GM12878 (cell line): ENCODE measurements at regions not wholly inside any gene's neighbourhood (a gene's known extent, or its start where the extent isn't known, plus 50 kb on each side); places are given as distances from the start of the nearest gene placed in this dataset.

ENCODE experiments used
- ATAC-seq: fragments of 200-7000 bp; cut with Tn5 transposase; 3 replicates; pipeline ENCODE4 v1.9.1; 2020; ENCODE audit warnings: mild to moderate bottlenecking, moderate library complexity
- BruUV-seq: library from RNA; stranded (reverse); fragments of 400-500 nt; replicated peaks from 2 replicates; lab custom pipeline; 2021; lab: Mats Ljungman, UMichigan
- CTCF ChIA-PET: fragments of 300-600 bp; sonication (Branson Sonifier 250); formaldehyde crosslinking; extraction: SDS; loops from one replicate; lab custom pipeline; 2021; ENCODE audit warnings: inconsistent platforms; lab: Yijun Ruan, JAX
- POLR2A ChIA-PET: fragments of 350-600 bp; formaldehyde crosslinking; extraction: SDS; loops from one replicate; lab custom pipeline; 2021; ENCODE audit warnings: inconsistent platforms; lab: Charles Lee
- RAD21 ChIA-PET: fragments of 300-600 bp; sonication (Branson Sonifier 250); formaldehyde crosslinking; loops from one replicate; lab custom pipeline; 2023; ENCODE audit warnings: antibody characterized with exemption; ENCODE audit not compliant: unreplicated experiment; lab: Charles Lee
- SMC1A ChIA-PET: fragments of 300-600 bp; sonication (Branson Sonifier 250); formaldehyde crosslinking; loops from one replicate; lab custom pipeline; 2023; ENCODE audit not compliant: unreplicated experiment, uncharacterized antibody; lab: Charles Lee
- DNase-seq: peaks from one replicate; pipeline ENCODE4 v3.0.0-alpha.2; 2011; ENCODE audit warnings: low read depth, low spot score
- FAIRE-seq: peaks from 3 replicates; lab custom pipeline; 2011; peaks lifted over from hg19 to GRCh38; lab: Jason Lieb, UNC
- H2AFZ ChIP-seq: 2 replicates; pipeline ENCODE4 v1.6.0; 2011; ENCODE audit warnings: low read depth, low read length, control low read depth; ENCODE audit not compliant: control insufficient read depth
- H3K27ac ChIP-seq: 2 replicates; pipeline ENCODE4 v1.5.1; 2011; ENCODE audit warnings: control low read depth; ENCODE audit not compliant: control insufficient read depth, insufficient read depth
- H3K27me3 ChIP-seq, 2 experiments: replicated peaks in 1 of 2; 2 replicates each; pipeline versions ENCODE4 v1.6.0 to v1.6.1; 2011; ENCODE audit warnings: low read length in 1 of 2; ENCODE audit not compliant: control insufficient read depth in 2 of 2, insufficient read depth in 2 of 2
- H3K36me3 ChIP-seq, 2 experiments: 2 replicates each; pipeline ENCODE4 v1.5.1; 2011; ENCODE audit warnings: low read length in 1 of 2; ENCODE audit not compliant: control insufficient read depth in 2 of 2, insufficient read depth in 2 of 2
- H3K4me1 ChIP-seq: 2 replicates; pipeline ENCODE4 v1.6.1; 2011; ENCODE audit warnings: mild to moderate bottlenecking, low read length, moderate library complexity, mixed read lengths; ENCODE audit not compliant: control insufficient read depth, insufficient read depth
- H3K4me2 ChIP-seq: 2 replicates; pipeline ENCODE4 v1.6.0; 2011; ENCODE audit warnings: control low read depth; ENCODE audit not compliant: control insufficient read depth, insufficient read depth
- H3K4me3 ChIP-seq: fragments of 200-600 bp; sonication (generic); 2 replicates; pipeline ENCODE4 v1.5.1; 2016
- H3K79me2 ChIP-seq: 2 replicates; pipeline ENCODE4 v1.6.0; 2011; ENCODE audit warnings: low read length; ENCODE audit not compliant: control insufficient read depth, insufficient read depth
- H3K9ac ChIP-seq: 2 replicates; pipeline ENCODE4 v1.8.0; 2011; ENCODE audit warnings: low read length, control low read depth, mixed read lengths; ENCODE audit not compliant: control insufficient read depth, insufficient read depth
- H3K9me3 ChIP-seq: replicated peaks from 3 replicates; pipeline ENCODE4 v1.5.1; 2011; ENCODE audit warnings: mild to moderate bottlenecking, low read length; ENCODE audit not compliant: control insufficient read depth, insufficient read depth
- H4K20me1 ChIP-seq: 2 replicates; pipeline ENCODE4 v1.6.0; 2011; ENCODE audit not compliant: control insufficient read depth, insufficient read depth
- BCL11A ChIP-seq: IDR thresholded peaks from 2 replicates; pipeline ENCODE4 v1.6.1; 2011; ENCODE audit warnings: low read depth, low read length
- CBX5 ChIP-seq: sonication (generic); IDR thresholded peaks from 2 replicates; pipeline ENCODE4 v1.6.1; 2016; ENCODE audit warnings: low read depth, moderate library complexity, mild to moderate bottlenecking, inconsistent platforms
- ETV6 ChIP-seq, 2 experiments: fragments of 450-650 bp in 1 of 2; IDR thresholded peaks in 1 of 2; conservative IDR thresholded peaks in 1 of 2; 2 replicates each; pipeline ENCODE4 v1.6.1; 2014; ENCODE audit warnings: antibody characterized with exemption in 1 of 2, borderline replicate concordance in 1 of 2, low read depth in 1 of 2, mild to moderate bottlenecking in 1 of 2, moderate library complexity in 1 of 2
- EZH2 ChIP-seq: IDR thresholded peaks from 2 replicates; pipeline ENCODE4 v1.6.1; 2012; ENCODE audit warnings: low read depth, mild to moderate bottlenecking, control low read depth, inconsistent platforms, low read length, borderline replicate concordance; ENCODE audit not compliant: control insufficient read depth
- FOXK2 ChIP-seq: fragments of 450-650 bp; IDR thresholded peaks from 2 replicates; pipeline ENCODE4 v1.6.1; 2017; ENCODE audit warnings: mild to moderate bottlenecking, moderate library complexity
- KAT2A ChIP-seq: conservative IDR thresholded peaks from 2 replicates; pipeline ENCODE4 v1.6.1; 2011; ENCODE audit warnings: low read depth, low read length; ENCODE audit not compliant: control insufficient read depth
- PML ChIP-seq: IDR thresholded peaks from 2 replicates; pipeline ENCODE4 v1.6.1; 2012; ENCODE audit warnings: low read length, inconsistent platforms
- POLR2AphosphoS2 ChIP-seq: IDR thresholded peaks from 2 replicates; pipeline ENCODE4 v1.6.1; 2011; ENCODE audit warnings: low read depth, mild to moderate bottlenecking, low read length, improper control_type of control experiment, moderate library complexity
- RAD21 ChIP-seq: IDR thresholded peaks from 2 replicates; pipeline ENCODE4 v1.6.1; 2011; ENCODE audit warnings: mild to moderate bottlenecking, low read depth, low read length, moderate library complexity; ENCODE audit not compliant: insufficient read depth
- RFX5 ChIP-seq: IDR thresholded peaks from 2 replicates; pipeline ENCODE4 v1.6.1; 2011; ENCODE audit warnings: low read depth, low read length, improper control_type of control experiment
- SMAD1 ChIP-seq: fragments of 450-650 bp; IDR thresholded peaks from 2 replicates; pipeline ENCODE4 v1.6.1; 2018; ENCODE audit warnings: mild to moderate bottlenecking, low read depth; ENCODE audit not compliant: partially characterized antibody
- SUZ12 ChIP-seq: fragments of 200-600 bp; sonication (generic); IDR thresholded peaks from one replicate; pipeline ENCODE4 v1.6.1; 2018; ENCODE audit warnings: antibody characterized with exemption, mild to moderate bottlenecking; ENCODE audit not compliant: unreplicated experiment
- ZNF24 ChIP-seq: fragments of 450-650 bp; IDR thresholded peaks from 2 replicates; pipeline ENCODE4 v1.6.1; 2017; ENCODE audit warnings: antibody characterized with exemption, mild to moderate bottlenecking
- WGBS: methylation state at CpG from one replicate; pipeline ENCODE4 v1.1.6; 2016; ENCODE audit warnings: low lambda C conversion rate; ENCODE audit not compliant: insufficient replicate concordance, insufficient coverage; ENCODE audit errors: missing lambda C conversion rate; 5-methylcytosine and 5-hydroxymethylcytosine counted together
- in situ Hi-C: fragments of 300-500 bp; cut with MboI; formaldehyde crosslinking; loops from 9 replicates; pipeline ENCODE4 v1.14.3; 2018; ENCODE audit warnings: mixed read lengths
- intact Hi-C: fragments of 100-400 bp; cut with micrococcal nuclease; formaldehyde crosslinking; loops from one replicate; pipeline ENCODE4 v1.14.2; 2022; ENCODE audit not compliant: unreplicated experiment
- TF ChIP-seq, protein P1 (sequence below): IDR thresholded peaks from 2 replicates; pipeline ENCODE4 v1.6.1; 2012; ENCODE audit warnings: low read length, inconsistent platforms
- TF ChIP-seq, protein P2 (sequence below): fragments of 450-650 bp; IDR thresholded peaks from 2 replicates; pipeline ENCODE4 v1.6.1; 2018; ENCODE audit warnings: borderline replicate concordance, mild to moderate bottlenecking; ENCODE audit not compliant: partially characterized antibody
- TF ChIP-seq, protein P3 (sequence below): fragments of 450-650 bp; IDR thresholded peaks from 2 replicates; pipeline ENCODE4 v1.6.1; 2014; ENCODE audit warnings: mild to moderate bottlenecking
- TF ChIP-seq, protein P4 (sequence below): IDR thresholded peaks from 2 replicates; pipeline ENCODE4 v1.6.1; 2011; ENCODE audit warnings: low read depth, mild to moderate bottlenecking, low read length, moderate library complexity, borderline replicate concordance; ENCODE audit errors: extremely low read depth

DNA sequence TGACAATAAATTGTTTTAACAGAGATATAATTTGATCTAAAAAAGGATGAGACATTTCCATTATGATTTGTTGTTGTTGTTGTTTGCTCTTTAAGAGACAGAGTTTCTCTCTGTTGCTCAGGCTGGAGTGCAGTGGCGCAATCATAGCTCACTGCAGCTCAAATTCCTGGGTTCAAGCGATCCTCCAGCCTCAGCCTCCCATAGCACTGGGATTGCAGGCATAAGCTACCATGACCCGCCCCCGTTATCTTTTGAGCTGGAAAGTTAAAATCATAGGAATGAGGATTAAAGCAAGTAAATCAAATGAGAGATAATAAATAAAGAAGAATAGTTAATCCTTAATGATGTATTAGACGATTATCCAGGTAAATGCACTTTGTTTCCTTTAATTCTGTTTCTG is 224.4 kb upstream of the SMIM31 start:
- H3K9me3 ChIP-seq: no peaks in the 10 kb centered on the region
- ATAC-seq: no peak
- H3K79me2 ChIP-seq: no peaks in the 10 kb centered on the region
- 13% methylated on average over 5 of the region's 5 CpGs for WGBS
- TF ChIP-seq ETV6 (conservative IDR thresholded peaks at IDR 0.05 in 1 of 2, IDR thresholded peaks at IDR 0.05 in 1 of 2; ENCODE audit: borderline replicate concordance in 1 of 2, low read depth in 1 of 2) (no peak), ZNF24 (no peak), RFX5 (no peak), RAD21 (no peak), EZH2 (no peak), KAT2A (no peak), SMAD1 (no peak), BCL11A (no peak), SUZ12 (no peak), PML (no peak), FOXK2 (no peak), CBX5 (no peak), POLR2AphosphoS2 (no peak)
- TF ChIP-seq, protein P1, sequence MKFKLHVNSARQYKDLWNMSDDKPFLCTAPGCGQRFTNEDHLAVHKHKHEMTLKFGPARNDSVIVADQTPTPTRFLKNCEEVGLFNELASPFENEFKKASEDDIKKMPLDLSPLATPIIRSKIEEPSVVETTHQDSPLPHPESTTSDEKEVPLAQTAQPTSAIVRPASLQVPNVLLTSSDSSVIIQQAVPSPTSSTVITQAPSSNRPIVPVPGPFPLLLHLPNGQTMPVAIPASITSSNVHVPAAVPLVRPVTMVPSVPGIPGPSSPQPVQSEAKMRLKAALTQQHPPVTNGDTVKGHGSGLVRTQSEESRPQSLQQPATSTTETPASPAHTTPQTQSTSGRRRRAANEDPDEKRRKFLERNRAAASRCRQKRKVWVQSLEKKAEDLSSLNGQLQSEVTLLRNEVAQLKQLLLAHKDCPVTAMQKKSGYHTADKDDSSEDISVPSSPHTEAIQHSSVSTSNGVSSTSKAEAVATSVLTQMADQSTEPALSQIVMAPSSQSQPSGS: no peak
- TF ChIP-seq, protein P2, sequence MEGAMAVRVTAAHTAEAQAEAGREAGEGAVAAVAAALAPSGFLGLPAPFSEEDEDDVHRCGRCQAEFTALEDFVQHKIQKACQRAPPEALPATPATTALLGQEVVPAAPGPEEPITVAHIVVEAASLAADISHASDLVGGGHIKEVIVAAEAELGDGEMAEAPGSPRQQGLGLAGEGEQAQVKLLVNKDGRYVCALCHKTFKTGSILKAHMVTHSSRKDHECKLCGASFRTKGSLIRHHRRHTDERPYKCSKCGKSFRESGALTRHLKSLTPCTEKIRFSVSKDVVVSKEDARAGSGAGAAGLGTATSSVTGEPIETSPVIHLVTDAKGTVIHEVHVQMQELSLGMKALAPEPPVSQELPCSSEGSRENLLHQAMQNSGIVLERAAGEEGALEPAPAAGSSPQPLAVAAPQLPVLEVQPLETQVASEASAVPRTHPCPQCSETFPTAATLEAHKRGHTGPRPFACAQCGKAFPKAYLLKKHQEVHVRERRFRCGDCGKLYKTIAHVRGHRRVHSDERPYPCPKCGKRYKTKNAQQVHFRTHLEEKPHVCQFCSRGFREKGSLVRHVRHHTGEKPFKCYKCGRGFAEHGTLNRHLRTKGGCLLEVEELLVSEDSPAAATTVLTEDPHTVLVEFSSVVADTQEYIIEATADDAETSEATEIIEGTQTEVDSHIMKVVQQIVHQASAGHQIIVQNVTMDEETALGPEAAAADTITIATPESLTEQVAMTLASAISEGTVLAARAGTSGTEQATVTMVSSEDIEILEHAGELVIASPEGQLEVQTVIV: no peak
- TF ChIP-seq, protein P3, sequence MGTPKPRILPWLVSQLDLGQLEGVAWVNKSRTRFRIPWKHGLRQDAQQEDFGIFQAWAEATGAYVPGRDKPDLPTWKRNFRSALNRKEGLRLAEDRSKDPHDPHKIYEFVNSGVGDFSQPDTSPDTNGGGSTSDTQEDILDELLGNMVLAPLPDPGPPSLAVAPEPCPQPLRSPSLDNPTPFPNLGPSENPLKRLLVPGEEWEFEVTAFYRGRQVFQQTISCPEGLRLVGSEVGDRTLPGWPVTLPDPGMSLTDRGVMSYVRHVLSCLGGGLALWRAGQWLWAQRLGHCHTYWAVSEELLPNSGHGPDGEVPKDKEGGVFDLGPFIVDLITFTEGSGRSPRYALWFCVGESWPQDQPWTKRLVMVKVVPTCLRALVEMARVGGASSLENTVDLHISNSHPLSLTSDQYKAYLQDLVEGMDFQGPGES: no peak
- TF ChIP-seq, protein P4, sequence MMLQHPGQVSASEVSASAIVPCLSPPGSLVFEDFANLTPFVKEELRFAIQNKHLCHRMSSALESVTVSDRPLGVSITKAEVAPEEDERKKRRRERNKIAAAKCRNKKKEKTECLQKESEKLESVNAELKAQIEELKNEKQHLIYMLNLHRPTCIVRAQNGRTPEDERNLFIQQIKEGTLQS: no peak
- TF ChIP-seq, all 136 proteins: peak for 0
- Histone ChIP-seq H2AFZ (no peak overlapping the region), H3K4me2 (no peak overlapping the region), H3K27ac (no peak overlapping the region), H3K9ac (no peak overlapping the region), H3K27me3 (no peaks in the 10 kb centered on the region), H3K4me3 (no peak overlapping the region), H3K36me3 (no peaks in the 10 kb centered on the region), H3K4me1 (no peaks in the 10 kb centered on the region), H4K20me1 (no peaks in the 10 kb centered on the region)
- in situ Hi-C loops (no loop called here), intact Hi-C loops (no loop called here)
- CTCF ChIA-PET: no interaction called here
- FAIRE-seq (no peak), DNase-seq (no peak)
- RAD21 ChIA-PET: no interaction called here
- SMC1A ChIA-PET: no interaction called here
- POLR2A ChIA-PET: no interaction called here
- BruUV-seq: no TSS peak
